ENCODE measurements at regions not wholly inside any gene's neighbourhood (a gene's known extent, or its start where the extent isn't known, plus 50 kb on each side); places are given as distances from the start of the nearest gene placed in this dataset.
"Not testable (repeated sequence)": the region's sequence is repeated elsewhere in the genome, so short reads cannot be mapped to it uniquely, and the experiment has no call there.

GRCh38 chr17:70389232-70389757 lies 220.0 kb downstream of the KCNJ2 start:
- not testable (repeated sequence) for TF ChIP-seq POLR2A, CTCF (IDR thresholded peaks at IDR 0.05)
